SK-N-SH (cell line): ENCODE measurements at regions not wholly inside any gene's neighbourhood (a gene's known extent, or its start where the extent isn't known, plus 50 kb on each side); places are given as distances from the start of the nearest gene placed in this dataset.

ENCODE experiments used
- CTCF ChIP-seq: fragments of 200-600 bp; sonication (generic); IDR thresholded peaks from 2 replicates; pipeline ENCODE4 v1.6.1; 2017; ENCODE audit warnings: antibody characterized with exemption, mild to moderate bottlenecking, moderate library complexity
- GATA2 ChIP-seq: sonication (generic); formaldehyde crosslinking; IDR thresholded peaks from 2 replicates; pipeline ENCODE4 v1.5.0; 2020; ENCODE audit warnings: mild to moderate bottlenecking, missing genetic modification reagents
- POLR2AphosphoS5 ChIP-seq: IDR thresholded peaks from 2 replicates; pipeline ENCODE4 v1.6.1; 2012; ENCODE audit warnings: low read depth, low read length
- RFX5 ChIP-seq: IDR thresholded peaks from 2 replicates; pipeline ENCODE4 v1.6.1; 2012; ENCODE audit warnings: mild to moderate bottlenecking, improper control_type of control experiment, low read length

- TF ChIP-seq RFX5 (no peak), CTCF (no peak), POLR2AphosphoS5 (no peak), GATA2 (no peak)
Measured at GRCh38 chr3:144822671-144823070, 851.0 kb downstream of the DIPK2A start.
